ENCODE measurements at regions not wholly inside any gene's neighbourhood (a gene's known extent, or its start where the extent isn't known, plus 50 kb on each side); places are given as distances from the start of the nearest gene placed in this dataset.

DNA sequence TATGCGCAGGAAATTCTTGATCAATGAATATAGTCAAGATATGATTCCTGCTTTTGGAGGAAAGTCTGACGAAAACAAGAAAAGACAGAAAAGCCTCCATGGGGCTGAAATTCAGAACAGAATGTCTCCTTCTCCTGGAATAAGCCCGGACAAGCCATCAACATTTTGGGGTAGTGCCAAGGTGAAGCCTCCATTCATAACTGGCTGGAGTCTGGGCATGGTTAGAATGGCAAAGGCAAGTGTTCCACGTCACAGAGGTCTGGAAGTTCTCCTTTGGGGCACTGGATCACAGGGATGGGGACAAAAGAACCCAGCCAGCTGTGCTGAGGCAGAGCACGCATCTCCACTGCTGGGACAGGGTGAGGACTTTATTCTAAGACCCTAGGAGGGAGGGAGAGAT is 505.7 kb downstream of the CMPK2 start:
- no peak for DNase-seq

DNA sequence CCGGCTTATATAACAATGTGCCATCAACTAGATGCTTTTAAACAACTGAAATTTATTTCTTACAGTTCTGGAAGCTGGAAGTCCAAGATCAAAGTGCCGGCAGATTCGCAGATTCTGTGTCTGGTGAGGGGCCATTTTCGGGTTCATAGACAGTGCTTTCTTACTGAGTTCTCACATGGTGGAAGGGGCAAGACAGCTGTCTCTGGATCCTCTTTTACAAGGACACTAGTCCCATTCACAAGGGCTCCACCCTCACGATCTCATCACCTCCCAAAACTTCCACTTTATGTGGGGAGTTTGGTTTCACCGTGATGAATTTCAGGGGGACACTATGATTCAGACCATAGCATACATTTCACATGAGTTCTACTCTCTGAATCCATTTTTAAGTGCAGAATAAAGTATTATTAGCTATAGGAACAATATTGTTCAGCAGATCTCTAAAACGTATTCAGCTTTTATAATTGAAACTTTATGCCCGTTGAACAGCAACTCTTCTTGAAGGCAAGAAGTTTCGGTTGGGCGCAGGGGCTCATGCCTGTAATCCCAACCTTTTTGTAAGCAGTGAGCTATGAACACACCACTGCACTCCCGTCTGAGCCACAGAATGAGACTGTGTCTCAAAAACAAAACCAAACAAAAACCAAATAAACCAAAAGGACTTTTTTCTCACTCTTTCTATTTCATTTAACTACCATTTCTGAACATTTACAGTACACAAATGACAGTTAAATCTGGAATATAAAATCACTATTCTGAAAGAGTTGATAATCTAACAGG is 502.8 kb downstream of the CMPK2 start:
- no peak for DNase-seq

DNA sequence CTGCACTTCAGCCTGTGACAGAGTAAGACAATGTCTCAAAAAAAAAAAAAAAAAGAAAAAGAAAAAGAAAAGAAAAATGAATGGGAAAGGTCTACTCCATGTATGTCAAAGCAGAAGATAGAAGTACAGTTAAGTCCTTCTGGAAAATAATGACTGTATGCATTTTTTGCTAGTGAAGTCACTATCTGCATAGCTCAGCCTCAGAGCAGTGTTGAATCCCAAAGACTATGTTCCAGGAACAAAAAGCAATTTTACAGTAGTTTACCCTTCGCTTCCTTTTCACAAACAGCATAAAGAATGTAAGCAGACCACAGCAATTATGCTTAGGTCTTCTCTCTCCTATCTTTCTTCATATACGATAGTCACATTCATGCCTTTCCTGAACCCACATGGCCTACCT is 497.4 kb downstream of the CMPK2 start:
- no peak for DNase-seq

DNA sequence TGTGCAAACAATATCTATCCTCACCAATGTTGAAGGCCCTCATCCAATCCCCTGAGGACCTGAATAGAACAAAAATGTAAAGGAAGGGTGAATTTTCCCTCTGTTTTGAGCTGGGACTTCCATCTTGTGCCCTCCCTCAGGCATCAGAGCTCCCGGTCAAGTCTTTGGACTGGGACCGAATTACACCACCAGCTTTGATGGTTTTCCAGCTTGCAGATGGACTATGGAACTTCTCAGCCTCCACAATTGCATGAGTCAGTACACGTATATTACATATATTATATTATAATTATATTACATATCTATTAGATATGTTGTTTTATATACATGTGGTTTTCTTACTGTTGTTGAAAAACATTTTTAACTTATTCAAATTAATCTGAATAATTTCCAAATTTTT is 496.4 kb downstream of the CMPK2 start:
- DNase-seq: no peak

DNA sequence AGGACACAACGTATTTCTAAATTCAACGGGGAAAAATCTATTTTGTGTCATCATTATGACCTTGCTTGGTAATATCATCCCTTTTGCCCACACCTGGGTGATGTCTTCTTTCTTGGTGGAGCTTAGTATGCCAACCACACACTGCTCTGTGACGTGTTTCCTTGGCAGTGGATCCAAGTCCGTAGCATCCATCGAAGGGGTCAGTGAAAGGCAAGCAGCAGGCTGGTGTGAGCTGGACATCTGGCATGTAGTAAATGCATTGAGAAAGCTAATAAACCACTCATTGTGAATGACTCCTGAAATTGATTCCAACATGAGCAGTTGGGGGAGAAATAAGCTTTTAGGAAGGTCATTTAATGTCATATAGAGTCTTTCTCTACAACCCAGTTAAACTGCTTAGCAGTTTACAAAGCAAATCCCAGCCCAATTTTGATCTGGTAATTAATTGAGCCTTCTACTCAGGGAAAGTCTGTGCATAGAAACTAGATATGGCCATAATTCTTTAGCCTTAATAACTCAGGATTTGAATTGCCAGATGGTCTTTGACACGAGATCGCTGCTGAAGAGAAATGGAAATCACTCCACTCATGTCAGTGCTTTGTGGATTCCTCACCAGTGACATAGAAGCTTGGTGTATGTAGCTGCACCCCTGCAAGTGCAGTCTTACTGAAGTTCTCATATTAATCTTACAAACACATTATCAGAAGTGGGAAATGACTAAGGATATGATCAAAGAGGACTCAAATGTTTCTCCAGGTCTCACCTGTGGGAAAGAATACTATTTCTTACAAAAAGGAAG is 494.8 kb downstream of the CMPK2 start:
- no peak for DNase-seq

DNA sequence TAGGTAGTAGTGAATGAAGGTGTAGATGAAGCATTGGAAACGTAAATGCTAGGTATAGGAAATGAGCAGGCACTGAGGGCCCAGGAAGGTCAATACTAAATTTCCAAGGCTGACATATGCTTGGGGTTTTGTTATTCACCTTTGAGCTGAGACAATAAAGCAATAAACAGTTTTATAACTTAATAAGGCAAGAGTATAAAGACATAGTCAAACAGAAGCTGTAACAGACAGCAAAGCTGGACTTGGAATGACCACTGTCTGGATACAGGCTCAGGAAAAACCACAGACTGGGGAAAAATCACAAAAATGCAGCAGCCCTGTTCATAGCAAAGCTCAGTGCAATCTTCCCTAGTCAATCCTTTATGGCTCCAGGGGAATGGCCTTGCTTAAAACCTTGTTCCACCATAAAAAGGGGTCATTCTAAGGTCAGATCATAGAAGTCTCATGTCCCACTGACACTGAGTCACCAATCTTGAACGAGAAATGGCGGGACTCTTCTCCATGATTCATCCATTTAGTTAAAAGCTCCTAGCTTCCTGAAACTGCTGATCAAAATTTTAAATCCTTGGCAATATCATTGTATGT is 493.3 kb downstream of the CMPK2 start:
- DNase-seq: no peak

DNA sequence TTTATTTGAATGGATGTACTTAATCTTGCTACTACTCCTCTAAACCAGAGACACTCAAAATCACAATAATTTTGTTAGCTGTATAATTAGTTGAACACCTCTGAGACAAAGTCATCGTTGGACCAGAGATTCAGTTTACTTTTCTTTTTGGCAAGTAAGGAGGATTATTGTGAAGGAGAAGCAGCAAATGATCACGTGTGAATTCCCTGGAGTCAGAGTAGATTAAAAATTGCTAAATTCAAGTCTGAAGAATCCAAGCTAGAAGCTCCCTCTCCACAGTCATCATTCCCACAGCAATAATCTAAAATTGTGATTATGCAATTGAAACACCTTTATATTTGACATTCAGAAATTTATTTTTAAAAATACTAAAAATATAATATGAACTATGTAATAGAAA is 484.4 kb downstream of the CMPK2 start:
- DNase-seq: no peak

DNA sequence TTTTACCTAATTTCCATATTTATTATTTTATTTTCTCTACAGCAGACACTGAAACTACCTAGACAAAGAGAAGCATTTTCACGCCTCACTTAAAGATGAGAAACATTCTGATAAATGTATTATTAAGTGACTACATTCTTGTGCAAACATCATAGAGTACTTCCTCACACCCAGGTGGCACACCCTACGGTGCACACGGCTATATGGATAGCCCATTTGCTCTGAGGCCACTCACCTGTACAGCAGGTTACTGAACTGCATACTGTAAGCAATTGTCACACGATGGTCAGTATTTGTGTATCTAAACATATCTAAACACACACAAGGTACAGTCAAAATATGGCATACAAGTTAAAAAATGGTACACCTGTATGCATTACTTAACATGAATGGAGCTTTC is 481.4 kb downstream of the CMPK2 start:
- DNase-seq: no peak

DNA sequence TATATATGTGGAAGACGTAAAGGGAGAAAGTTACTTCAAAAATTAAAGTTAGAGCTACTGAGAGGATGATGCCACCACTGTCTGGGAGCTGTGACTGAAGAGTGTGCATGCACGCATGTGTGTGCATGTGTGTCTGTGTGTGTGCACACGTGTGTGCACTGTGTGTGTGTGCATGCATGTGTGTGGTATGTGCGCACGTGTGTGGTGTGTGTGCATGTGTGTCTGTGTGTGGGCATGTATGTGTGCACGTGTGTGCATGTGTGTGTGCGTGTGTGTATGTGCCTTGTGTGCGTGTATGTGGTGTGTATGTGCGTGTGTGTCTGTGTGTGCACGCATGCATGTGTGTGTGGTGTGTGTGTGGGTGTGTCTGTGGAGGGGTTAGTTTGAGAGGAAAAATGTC is 473.4 kb downstream of the CMPK2 start:
- no peak for DNase-seq

DNA sequence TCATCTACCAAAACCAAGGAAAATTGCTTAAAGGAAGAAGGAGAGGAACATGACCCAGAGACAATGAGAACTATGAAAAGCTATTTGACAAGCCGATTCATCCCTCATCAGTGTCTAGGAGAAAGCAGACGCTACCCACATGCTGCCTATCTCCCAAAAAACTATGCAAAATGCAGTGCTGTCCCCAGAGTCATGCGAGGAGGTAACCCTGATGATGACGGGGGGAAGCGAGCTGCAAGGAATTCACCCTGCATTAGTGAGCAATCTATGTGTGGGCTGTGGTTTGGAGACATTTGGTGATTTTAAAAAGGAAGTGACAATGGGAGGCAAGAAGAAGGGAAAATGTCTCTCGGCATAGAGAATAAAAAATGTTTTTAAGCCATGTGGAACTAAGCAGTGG is 472.7 kb downstream of the CMPK2 start:
- DNase-seq: no peak

DNA sequence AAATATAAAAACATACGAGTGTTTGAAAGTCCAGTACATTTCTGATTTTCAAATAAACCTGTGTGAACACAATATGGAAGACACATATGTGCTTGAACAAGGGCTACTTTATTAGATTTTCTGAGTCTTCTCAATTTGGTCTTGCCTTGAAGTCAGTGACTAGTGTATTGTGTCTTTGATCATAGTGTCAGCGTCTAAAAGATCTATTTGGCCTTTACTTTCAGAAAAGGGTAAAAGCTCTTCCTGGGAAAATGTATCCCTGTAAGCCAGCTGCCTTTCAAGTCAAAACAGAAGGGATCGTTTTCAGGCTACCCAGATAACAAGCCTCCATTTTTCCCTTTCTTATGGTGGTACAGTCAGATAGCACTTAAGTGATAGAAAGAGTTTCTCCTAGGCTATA is 471.9 kb downstream of the CMPK2 start:
- no peak for DNase-seq

DNA sequence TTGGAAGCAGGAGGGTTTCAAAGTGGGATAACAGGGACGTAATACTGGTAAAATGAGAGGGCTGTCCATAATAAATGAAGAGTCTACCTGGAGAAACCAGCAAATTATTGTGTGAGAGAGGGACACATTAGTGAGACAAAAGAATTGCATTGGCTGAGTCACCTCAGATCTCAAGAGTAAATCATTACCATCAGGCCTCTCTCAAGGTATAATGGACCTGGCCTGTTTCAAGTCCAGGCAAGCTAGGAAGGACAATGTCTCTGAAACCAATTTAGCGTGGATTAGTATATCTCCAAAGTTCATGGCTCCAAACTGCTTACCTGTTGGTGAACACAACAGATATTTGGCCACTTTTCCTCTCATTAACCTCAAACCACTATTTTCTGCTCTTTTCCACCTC is 471.4 kb downstream of the CMPK2 start:
- DNase-seq: no peak

DNA sequence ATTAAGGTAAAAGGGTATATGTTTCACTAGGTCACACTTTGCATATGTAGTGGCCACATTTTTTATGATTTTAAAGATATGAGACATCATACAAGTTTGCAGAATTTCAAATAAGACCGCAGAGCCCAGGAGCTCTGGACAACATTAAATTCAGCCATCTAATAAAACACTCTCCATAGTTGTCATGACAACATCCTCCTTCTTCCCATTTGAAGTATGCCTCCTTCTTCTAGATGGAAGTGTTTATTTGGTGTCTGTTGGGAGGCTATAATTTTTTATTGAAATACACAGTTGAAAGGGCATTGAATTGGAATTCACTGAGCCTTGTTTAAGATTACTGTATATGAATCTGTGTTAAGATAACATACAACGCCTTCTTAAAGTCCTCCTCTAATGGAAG is 467.3 kb downstream of the CMPK2 start:
- no peak for DNase-seq

DNA sequence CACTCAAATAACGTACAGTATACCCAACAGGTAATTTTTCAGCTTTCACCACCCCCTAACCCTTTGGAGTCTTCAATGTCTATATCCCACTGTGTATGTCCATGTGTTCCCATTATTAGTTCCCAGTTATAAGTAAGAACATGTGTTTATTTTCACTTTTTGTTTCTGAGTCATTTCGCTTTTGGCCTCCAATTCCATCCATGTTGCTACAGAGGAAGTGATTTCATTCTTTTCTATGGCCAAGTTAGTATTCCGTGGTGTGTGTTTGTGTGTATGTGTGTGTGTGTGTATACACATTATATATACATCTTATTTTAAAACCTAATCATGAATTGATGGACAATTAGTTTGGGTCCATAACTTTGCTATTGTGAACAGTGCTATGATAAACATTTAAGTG is 464.4 kb downstream of the CMPK2 start:
- no peak for DNase-seq

DNA sequence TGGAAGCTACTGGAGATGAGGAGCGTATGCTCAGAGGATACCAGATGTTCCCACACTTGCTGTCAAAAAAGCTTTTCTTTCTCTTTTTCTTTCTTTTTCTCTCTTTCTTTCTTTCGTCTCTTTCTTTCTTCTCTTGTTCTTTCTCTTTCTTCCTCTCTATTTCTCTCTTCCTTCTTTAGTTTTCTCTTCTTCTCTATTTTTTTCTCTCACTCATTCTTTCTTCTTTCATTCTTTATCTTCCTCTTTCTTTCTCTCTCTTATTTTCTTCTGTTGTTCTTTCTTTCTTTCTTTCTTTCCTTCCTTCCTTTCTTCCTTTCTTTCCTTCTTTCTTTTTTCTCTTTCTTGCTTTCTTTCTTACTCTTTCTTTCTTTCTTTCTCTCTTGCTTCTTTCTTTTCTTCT is 457.6 kb downstream of the CMPK2 start:
- DNase-seq: no peak

DNA sequence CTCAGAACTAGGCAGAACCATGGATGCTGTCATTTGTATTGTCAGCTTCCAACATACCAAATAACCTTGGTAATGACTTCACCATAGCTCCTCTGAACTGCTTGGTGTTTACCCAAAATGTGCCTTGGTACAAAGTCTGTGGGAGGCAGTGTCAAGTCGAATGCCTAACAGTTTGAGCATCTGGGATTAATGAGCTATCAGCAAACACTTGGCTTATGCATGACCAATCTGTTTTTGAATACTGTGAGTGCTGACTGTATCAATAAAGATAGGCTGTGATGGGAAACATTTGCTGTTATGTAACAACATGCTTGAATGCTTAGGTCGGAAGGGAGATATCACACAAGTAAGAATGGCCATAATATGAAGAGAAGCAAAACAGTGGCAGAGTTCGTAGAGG is 455.4 kb downstream of the CMPK2 start:
- no peak for DNase-seq

DNA sequence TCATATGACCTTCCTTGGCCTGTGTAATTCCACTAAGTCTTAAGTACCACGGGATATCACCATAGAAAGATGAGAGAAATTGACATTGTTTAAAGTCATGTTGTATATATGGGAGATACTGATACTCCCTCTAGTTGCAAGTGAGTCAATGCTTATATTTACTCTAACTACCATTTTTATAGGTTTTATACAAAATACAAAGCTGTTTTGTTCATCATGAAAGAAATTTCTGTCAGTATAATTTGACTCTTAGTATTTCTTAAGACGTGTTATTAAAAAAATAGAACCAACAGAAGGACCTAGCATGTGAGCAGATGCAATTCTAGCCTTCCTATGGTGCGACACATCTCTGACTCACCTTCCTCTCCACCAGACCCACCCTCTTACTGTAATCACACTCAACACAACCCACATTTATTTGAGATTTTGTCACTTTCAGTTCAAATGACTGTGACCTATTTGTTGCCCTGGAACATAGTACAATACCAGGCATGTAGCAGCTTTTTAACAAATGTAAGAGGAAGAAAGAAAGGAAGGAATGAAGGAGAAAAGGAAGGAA is 453.1 kb downstream of the CMPK2 start:
- DNase-seq: no peak

DNA sequence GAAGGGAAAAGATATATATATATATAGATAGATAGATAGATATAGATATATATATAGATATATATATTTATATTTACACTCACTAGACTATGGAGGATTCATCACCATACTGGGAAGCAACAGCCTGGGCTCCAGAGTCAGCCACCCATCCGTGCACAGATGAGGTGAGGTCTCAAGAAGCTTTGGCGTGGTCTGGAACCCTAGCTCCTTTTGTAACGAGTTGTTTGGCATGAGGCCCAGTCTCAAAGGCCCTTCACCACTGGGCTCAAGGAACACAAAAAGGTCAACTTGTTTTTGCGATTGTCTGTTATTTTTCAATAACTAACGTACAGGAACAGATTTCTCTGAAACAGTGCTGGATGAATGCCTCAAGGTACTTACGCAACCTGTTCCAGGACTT is 448.7 kb downstream of the CMPK2 start:
- DNase-seq: no peak

DNA sequence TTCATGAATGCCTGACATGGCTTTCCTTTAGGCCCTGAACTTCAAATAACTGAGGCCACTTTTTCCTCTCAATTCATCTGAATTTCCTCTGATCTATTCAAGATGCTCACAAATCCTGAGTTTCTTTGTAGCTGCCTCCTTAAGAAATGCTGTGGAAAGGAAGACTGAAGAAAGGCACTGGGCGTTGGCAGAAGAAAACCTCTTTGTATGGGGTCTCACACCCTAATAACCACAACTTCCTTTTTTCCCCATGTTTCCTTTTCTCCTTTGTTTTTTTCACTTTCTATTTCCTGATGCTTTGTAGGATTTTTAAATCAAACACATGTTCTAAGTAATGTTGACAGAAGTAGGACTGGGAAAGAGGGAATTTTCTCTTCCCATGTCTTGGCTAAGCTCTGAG is 447.4 kb downstream of the CMPK2 start:
- DNase-seq: no peak

DNA sequence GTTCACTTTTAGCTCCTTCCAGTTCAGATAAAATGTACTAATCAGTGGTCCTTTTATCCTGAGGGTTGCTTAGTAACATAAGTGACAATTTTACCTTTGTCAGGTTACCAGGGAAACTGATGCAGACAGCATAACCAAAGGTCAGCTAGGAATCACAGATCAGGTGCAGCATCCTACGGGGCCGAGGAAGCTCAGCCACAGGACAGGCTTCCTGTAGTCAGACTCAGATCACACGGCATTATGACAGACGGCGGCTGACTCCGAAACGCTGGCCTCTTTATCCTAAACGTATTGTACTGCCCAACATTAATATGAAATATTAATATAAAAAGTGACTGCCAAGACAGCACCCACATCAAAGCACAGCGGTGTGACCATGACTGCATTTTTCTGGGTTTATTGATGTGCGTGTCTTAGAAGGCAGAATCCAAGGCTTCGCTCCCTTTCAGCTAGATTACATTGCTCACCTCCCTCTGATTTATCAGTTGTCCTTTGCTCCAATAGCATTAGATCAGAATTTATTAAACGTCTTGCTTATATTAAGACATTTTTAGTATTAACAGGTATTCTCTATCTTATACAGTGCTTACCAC is 444.5 kb downstream of the CMPK2 start:
- DNase-seq: no peak

DNA sequence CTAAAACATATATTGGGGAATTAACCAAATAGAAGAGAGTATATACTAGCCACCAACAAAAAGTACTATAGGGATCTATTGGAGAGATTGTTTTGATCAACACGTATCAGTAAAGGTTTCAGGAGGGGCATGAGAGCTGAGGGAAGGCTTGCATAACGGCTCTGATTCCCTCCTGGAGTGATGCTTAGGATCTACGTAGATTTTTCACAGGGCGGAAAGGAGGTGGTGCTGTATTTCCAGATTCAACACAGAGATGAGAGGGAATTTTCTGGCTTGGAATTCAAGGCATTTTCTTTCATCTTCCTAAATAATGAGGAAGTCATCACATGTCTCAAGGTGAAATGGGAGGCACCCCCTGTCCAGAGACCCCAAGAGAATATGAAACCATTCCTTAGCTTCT is 443.8 kb downstream of the CMPK2 start:
- DNase-seq: no peak

DNA sequence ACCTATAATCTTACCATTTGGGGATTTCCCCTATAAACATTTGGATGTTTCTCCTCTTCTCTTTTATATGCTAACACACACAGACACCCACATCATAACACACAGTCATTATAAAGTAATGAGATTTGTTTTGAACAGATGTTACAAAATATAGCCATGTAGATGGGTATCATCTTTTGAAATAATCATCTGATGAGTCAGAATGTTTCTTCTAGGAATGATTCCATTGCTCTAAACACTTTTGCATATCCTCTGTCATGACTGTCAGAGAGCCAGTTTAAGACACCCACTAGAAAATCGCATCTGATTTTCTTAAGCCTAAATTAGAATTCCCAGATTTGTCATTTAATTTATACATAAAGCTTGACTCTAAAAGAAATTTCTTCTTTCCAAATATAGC is 442.6 kb downstream of the CMPK2 start:
- no peak for DNase-seq

DNA sequence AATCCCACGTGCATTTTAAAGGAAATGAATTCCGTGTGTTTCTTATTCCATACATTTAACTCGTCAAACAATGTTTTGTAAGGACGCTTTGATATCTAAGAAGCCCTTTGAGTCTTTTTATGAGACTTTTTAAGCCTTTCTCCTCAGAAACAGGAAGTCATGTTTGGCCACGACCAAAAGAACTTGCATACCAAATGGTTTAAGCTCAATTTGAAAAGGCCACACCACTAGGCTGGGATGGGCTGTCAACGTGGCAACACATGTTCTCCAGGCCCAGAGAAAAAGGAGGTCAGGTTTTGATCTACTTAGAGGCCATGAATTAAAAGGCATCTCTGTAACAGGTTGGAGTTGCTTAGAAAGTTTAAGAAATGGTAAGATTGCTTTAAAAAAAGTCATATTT is 441.8 kb downstream of the CMPK2 start:
- DNase-seq: no peak

DNA sequence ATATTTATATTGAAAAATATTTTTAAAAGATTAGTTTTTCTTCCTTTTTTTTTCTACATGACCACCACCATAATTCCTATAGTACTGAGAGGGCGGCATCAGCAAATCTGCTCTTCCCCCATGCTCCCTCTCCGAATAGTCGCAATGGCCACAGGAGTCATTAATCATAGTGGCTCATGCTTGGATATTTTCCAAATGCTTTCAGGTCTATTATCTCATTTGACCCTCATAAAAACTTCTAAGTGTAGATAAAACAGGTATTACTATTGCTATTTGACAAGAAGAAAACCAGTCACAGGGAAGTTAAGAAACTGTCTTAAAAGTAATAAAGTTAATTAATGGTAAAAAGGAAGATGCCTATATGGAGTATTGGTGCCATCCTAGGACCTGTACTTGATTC is 440.7 kb downstream of the CMPK2 start:
- no peak for DNase-seq

All from activated CD8-positive, alpha-beta memory T cell treated with anti-CD3 and anti-CD28 coated beads for 24 hours (primary cell).